WTC11 (cell line): ENCODE measurements at regions not wholly inside any gene's neighbourhood (a gene's known extent, or its start where the extent isn't known, plus 50 kb on each side); places are given as distances from the start of the nearest gene placed in this dataset.

Experiments
- ATF1 ChIP-seq: sonication (generic); formaldehyde crosslinking; IDR thresholded peaks from 2 replicates; pipeline ENCODE4 v1.8.1; 2023; ENCODE audit warnings: mild to moderate bottlenecking, moderate library complexity, missing genetic modification reagents
- CBFB ChIP-seq: sonication (generic); formaldehyde crosslinking; IDR thresholded peaks from 2 replicates; pipeline ENCODE4 v1.8.1; 2022; ENCODE audit warnings: mild to moderate bottlenecking, low read depth, missing genetic modification reagents
- GABPB1 ChIP-seq: sonication (generic); formaldehyde crosslinking; IDR thresholded peaks from 2 replicates; pipeline ENCODE4 v1.8.1; 2023; ENCODE audit warnings: mild to moderate bottlenecking, missing genetic modification reagents
- MXD4 ChIP-seq: fragments of 250-450 bp; sonication (Bioruptor Pico); IDR thresholded peaks from 2 replicates; pipeline ENCODE4 v1.8.0; 2021; ENCODE audit warnings: mild to moderate bottlenecking, moderate library complexity, borderline replicate concordance
- OVOL2 ChIP-seq: fragments of 250-450 bp; sonication (Bioruptor Pico); IDR thresholded peaks from 2 replicates; pipeline ENCODE4 v1.9.0; 2021; ENCODE audit warnings: mild to moderate bottlenecking, borderline replicate concordance
- TCF7 ChIP-seq: sonication (generic); formaldehyde crosslinking; IDR thresholded peaks from 2 replicates; pipeline ENCODE4 v1.8.0; 2022; ENCODE audit warnings: mild to moderate bottlenecking, low read depth, missing genetic modification reagents, moderate library complexity
- ZNF138 ChIP-seq: sonication (generic); formaldehyde crosslinking; conservative IDR thresholded peaks from 2 replicates; pipeline ENCODE4 v1.8.1; 2022; ENCODE audit warnings: mild to moderate bottlenecking, moderate library complexity, missing genetic modification reagents
- ZNF423 ChIP-seq: fragments of 250-450 bp; sonication (Bioruptor Pico); IDR thresholded peaks from 2 replicates; pipeline ENCODE4 v2.1.2; 2022; ENCODE audit warnings: mild to moderate bottlenecking, moderate library complexity
- TF ChIP-seq, protein P1 (sequence below): fragments of 200-600 bp; IDR thresholded peaks from 2 replicates; pipeline ENCODE4 v1.8.0; 2022; ENCODE audit warnings: antibody characterized with exemption
- TF ChIP-seq, protein P2 (sequence below): sonication (generic); formaldehyde crosslinking; IDR thresholded peaks from 2 replicates; pipeline ENCODE4 v1.8.0; 2022; ENCODE audit warnings: mild to moderate bottlenecking, missing genetic modification reagents

DNA sequence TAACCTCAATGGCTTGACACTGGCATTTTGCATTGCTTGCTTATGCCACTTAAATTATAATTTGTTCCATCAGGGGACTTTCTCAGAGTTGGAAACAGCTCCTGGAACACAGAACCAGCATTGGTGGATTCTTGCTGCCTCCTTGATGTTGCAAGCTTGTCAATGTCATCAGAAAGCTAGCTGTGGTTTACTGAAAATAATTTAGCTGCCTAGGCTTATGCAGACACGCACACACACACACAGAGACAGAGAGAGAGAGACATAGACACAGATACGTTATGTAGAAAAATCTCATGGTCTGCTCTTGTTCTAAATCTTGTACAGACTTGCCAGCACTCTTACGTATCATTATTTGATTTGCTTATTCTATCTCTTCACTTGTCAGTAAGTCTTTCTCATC, 78.0 kb downstream of the HMHB1 start:
- TF ChIP-seq GABPB1 (CRISPR knock-in tag) (no peak), ZNF423 (no peak), ZNF138 (CRISPR knock-in tag) (no peak), TCF7 (CRISPR knock-in tag) (no peak), OVOL2 (CRISPR knock-in tag) (no peak), ATF1 (CRISPR knock-in tag) (no peak), MXD4 (CRISPR knock-in tag) (no peak), CBFB (CRISPR knock-in tag) (no peak)
- TF ChIP-seq, protein P1, sequence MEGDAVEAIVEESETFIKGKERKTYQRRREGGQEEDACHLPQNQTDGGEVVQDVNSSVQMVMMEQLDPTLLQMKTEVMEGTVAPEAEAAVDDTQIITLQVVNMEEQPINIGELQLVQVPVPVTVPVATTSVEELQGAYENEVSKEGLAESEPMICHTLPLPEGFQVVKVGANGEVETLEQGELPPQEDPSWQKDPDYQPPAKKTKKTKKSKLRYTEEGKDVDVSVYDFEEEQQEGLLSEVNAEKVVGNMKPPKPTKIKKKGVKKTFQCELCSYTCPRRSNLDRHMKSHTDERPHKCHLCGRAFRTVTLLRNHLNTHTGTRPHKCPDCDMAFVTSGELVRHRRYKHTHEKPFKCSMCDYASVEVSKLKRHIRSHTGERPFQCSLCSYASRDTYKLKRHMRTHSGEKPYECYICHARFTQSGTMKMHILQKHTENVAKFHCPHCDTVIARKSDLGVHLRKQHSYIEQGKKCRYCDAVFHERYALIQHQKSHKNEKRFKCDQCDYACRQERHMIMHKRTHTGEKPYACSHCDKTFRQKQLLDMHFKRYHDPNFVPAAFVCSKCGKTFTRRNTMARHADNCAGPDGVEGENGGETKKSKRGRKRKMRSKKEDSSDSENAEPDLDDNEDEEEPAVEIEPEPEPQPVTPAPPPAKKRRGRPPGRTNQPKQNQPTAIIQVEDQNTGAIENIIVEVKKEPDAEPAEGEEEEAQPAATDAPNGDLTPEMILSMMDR = no peak
- TF ChIP-seq, protein P2, sequence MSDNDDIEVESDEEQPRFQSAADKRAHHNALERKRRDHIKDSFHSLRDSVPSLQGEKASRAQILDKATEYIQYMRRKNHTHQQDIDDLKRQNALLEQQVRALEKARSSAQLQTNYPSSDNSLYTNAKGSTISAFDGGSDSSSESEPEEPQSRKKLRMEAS (CRISPR knock-in tag) = no peak
